ENCODE measurements at regions not wholly inside any gene's neighbourhood (a gene's known extent, or its start where the extent isn't known, plus 50 kb on each side); places are given as distances from the start of the nearest gene placed in this dataset.
A peak's percentile ranks its signal among the peaks of the same experiment; 100 is the strongest.

DNA sequence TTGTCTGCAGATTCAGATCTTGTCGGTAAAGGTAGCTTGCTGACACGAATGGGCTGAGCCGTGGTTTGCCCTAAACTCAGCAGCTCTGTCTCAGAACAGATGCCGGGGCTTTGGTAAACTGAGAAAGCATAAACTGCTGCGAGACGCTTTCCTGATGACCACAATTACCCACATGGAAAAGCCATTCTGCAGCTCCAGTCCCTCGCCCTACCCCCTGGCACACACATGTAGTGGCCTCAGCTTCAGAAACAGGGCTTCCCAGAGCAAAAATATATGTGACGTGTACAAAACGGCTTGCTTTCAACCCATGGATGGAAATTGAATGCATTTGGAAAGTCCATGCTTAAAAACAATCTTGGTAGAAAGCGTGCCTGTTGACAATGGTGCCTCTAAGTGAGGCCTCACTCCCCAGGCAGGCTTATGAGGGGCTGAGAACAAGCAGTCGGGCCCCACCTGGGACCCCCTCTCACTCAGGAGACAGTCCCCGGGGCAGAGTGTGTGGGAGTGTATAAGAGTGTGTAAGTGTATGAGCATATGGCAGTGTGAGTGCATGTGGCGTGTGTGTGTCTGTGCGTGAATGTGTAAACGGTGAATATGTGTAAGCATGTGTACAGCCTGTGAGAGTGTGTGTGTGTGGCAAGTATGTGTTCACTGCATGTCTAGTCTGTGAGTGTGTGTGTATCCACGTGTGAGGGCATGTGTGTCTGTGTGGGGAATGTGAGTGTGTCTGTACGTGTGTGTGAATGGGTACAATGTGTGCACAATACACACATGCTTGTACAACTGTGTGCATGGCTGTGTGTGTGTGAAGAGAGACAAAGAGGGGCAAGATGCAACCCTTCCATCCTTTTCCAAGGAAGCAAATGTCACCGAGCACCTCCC, 88.2 kb upstream of the SMIM23 start:
- Mint-ChIP-seq H3K4me3 (no peak overlapping the region), H3K27ac (no peak overlapping the region), H3K4me1 (no peaks in the 10 kb centered on the region), H3K27me3 (peaks cover 6% of the 10 kb centered on the region), H3K9me3 (no peaks in the 10 kb centered on the region), H3K36me3 (no peaks in the 10 kb centered on the region)
- ATAC-seq: no peak

DNA sequence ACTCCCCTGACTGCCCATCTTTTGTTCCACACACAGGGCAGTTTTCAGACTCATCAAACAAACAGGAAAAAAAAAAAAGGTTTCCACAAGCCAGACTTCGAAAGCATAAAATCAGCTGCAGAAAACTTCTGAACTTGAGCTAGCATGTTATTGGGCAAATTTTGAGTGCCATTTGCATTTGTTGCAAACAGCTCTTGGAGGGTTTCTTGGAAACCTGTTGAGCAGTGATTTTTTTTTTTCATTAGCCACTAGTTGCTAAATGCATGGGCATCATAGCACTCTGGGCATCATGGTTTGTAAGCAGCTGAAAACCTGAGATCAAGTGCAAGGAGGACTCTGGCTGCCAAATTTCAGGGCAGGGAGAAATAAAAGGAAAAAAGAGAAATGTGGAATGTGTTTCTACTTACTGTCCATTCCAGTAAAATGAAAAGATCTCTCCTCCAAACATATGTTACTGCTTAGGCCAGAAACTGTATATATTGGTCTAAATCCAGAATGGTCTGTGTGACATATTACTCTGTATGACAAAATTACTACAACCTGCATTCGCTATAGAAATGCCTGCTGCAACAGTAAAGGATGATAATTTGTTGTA, 85.2 kb upstream of the SMIM23 start:
- no peaks in the 10 kb centered on the region for H3K9me3 Mint-ChIP-seq
- no peak overlapping the region for H3K4me3 Mint-ChIP-seq
- H3K27ac Mint-ChIP-seq: no peak overlapping the region
- no peaks in the 10 kb centered on the region for H3K36me3 Mint-ChIP-seq
- no peak for ATAC-seq
- H3K27me3 Mint-ChIP-seq: peaks cover 18% of the 10 kb centered on the region
- no peaks in the 10 kb centered on the region for H3K4me1 Mint-ChIP-seq

DNA sequence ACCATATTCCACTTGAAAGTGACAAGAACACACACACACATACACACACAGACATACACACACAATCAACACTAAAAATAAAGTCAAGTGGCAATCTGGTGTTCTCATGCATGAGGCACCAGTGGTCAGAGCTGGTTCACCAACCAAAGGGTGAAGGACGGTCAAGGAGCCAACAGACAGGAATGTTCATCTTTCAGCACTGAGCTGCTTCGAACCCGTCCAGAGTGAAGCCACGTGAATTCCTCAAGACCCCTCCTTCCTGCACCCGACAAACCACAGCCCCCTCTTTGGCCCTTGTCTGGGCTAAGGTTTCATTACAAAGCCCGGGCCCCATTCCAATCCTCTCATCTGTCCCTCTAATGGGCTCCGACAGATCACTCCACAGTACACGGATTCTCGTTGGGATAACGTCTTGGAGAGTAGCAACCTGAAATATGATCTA, 84.5 kb upstream of the SMIM23 start:
- no peak for ATAC-seq

DNA sequence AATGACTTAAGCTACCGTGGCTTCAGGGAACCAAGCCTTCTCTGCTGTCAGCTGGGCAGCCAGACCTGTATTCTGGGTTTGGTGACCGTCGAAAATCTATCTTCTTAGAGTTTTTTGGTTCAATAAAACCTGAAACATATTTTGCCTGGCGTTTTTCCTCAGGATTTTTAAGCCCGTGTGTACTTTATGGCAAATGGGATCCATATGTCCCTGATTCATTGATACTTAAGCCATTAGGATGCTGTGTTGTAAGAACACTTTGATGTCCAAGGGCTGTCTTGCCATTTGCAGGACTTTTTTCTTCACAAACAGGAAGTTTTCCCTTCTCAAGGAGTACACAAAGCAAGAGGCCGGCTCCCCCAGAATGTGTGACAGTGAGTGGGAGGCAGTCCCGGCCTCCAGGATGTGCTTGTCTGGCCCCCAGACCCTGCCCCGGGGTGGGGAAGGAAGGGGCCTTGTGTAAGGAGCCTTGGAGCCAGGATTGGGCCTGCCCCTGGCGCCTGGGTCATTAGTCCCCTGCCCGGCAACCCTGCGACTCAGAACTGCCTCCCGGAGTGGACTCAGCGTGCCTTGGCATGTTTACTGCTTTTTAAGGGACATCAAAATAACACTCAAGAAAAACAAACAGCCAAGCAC, 83.4 kb upstream of the SMIM23 start:
- ATAC-seq: no peak
- H3K4me3 Mint-ChIP-seq: no peak overlapping the region
- no peaks in the 10 kb centered on the region for H3K36me3 Mint-ChIP-seq
- no peaks in the 10 kb centered on the region for H3K4me1 Mint-ChIP-seq
- H3K27me3 Mint-ChIP-seq: peaks cover 22% of the 10 kb centered on the region
- H3K9me3 Mint-ChIP-seq: no peaks in the 10 kb centered on the region
- no peak overlapping the region for H3K27ac Mint-ChIP-seq

More for the DNA sequence above, 84.5 kb upstream of the SMIM23 start:
- H3K4me3 Mint-ChIP-seq: no peak overlapping the region
- H3K27me3 Mint-ChIP-seq: peaks cover 22% of the 10 kb centered on the region
- H3K4me1 Mint-ChIP-seq: no peaks in the 10 kb centered on the region
- H3K36me3 Mint-ChIP-seq: no peaks in the 10 kb centered on the region
- no peak overlapping the region for H3K27ac Mint-ChIP-seq
- no peaks in the 10 kb centered on the region for H3K9me3 Mint-ChIP-seq

DNA sequence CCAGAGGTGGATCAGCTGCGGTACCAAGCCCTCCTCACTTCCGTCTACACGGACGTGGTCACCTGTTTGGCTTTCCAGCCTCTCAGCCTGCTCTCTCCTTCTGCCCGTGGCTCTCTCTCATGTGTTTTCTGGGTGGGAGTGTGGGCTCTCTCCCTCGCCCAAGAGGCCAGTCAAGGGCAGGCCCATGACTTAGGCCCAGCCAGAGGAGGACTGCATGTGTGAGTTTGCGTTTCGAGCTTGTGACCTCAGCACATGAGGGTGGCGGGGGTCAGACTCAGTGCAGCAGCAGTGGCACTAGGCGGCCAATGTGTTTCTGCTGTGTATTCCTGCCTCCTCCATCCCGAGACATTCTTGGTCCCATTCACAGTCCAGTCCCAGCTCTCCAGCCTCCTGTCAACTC, 82.5 kb upstream of the SMIM23 start:
- Mint-ChIP-seq H3K9me3 (no peaks in the 10 kb centered on the region), H3K27me3 (peaks cover 22% of the 10 kb centered on the region), H3K4me1 (no peaks in the 10 kb centered on the region), H3K4me3 (no peak overlapping the region), H3K27ac (no peak overlapping the region), H3K36me3 (no peaks in the 10 kb centered on the region)
- no peak for ATAC-seq

DNA sequence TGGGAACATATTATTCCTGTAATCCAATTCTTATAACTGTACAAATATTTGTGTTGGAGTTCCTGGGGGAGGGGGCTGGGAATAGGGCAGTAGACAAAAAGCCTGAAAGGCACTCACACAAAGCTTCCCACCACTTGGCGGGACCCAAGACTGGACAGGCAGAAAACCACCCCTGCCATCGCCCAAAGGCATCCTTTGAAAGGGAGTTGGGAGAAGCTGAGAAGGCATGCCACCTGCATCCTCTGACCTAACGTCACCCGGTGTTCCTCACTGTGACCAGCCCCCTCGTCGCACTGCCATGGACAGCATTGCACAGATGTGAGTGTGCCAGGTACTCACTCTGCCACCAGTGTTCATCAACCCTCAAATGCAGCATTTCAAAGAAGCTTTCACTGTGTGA, 80.6 kb upstream of the SMIM23 start:
- Mint-ChIP-seq H3K4me1 (no peaks in the 10 kb centered on the region), H3K36me3 (no peaks in the 10 kb centered on the region), H3K27me3 (peaks cover 22% of the 10 kb centered on the region), H3K9me3 (no peaks in the 10 kb centered on the region), H3K27ac (no peak overlapping the region), H3K4me3 (no peak overlapping the region)
- ATAC-seq: peak; percentile 21

DNA sequence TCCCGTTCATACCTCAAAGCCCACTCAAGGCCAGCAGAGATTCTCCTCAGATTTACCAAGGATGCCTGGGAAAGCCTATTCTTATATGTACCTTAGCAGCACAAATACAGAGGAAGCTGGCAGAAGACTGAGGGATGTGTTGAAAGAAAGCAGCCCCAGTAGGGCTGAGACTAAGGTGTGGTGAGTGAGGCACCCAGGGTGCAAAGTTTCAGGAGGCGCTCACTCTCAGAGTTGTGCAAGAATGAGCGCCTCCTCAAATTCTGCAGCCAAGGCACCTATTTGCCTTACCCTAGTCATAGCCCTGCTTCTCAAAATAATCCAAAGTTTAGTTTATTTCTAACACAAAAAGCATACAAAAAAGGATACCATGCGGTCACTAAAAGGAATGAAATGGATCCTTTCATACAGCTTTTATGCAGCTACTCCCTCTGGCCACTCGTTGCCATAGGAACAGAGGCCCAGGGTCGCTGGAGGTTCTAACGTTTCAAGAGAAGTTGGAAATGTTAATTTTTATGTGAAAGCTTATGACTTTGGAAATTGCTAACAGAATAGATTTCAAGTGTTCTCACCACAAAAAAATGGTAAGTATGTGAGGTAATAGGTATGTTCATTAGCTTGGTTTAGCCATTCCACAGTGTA, 79.7 kb upstream of the SMIM23 start:
- Mint-ChIP-seq H3K27ac (no peak overlapping the region), H3K4me3 (no peak overlapping the region), H3K9me3 (no peaks in the 10 kb centered on the region), H3K4me1 (no peaks in the 10 kb centered on the region), H3K27me3 (peaks cover 22% of the 10 kb centered on the region), H3K36me3 (no peaks in the 10 kb centered on the region)
- ATAC-seq: no peak

DNA sequence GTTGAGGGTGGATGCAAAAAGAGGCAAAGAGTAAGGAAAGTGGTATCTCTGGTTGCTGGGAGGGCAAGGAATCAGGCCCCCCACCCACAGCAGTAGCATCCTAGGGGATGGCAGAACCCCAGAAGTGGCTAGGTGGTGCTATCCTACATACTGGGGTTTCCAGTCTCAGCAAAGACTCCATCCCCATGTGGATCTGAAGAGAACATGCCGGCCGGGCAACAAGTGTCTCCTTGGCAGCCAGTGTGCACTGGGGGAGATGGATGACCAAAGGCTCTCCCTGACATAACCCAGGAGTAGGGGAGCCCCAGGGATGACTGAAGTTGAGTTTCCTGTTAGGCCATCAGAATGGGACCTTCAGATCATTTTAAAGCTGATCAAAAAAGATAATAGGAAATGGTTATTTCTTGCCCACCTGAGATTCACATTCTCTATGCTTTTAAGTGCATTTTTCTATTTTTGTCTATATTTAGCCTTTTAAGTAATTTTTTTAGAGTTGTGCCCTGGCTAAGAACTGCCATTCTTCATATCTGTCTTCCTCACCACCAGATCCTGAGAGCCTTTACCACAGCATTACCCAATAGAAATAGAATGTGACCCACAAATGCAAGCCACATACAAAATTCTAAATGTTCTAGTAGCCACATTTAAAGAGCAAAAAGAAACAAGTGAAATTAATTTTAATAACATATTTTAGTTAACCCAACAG, 78.7 kb upstream of the SMIM23 start:
- no peaks in the 10 kb centered on the region for H3K9me3 Mint-ChIP-seq
- H3K27me3 Mint-ChIP-seq: peaks cover 22% of the 10 kb centered on the region
- no peaks in the 10 kb centered on the region for H3K36me3 Mint-ChIP-seq
- no peak overlapping the region for H3K27ac Mint-ChIP-seq
- H3K4me3 Mint-ChIP-seq: no peak overlapping the region
- no peaks in the 10 kb centered on the region for H3K4me1 Mint-ChIP-seq
- no peak for ATAC-seq

DNA sequence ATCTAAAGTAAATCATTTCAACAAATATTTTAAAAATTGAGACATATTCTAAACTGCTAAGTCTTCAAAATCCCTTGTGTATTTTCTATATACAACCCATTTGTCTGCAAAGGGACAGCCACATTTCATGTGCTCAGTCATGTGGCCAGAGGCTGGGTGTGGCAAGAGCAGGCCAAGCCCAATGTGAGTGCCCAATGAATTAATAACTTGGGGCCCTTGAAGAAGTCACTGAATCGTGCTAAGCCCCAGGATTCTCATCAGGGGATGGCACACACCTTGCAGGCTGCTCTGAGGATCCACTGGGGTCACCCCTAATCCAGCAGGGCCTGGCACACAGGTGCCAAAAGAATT, 78.2 kb upstream of the SMIM23 start:
- ATAC-seq: no peak
- Mint-ChIP-seq H3K36me3 (no peaks in the 10 kb centered on the region), H3K27ac (no peak overlapping the region), H3K4me3 (no peak overlapping the region), H3K27me3 (peaks cover 22% of the 10 kb centered on the region), H3K9me3 (no peaks in the 10 kb centered on the region), H3K4me1 (no peaks in the 10 kb centered on the region)

DNA sequence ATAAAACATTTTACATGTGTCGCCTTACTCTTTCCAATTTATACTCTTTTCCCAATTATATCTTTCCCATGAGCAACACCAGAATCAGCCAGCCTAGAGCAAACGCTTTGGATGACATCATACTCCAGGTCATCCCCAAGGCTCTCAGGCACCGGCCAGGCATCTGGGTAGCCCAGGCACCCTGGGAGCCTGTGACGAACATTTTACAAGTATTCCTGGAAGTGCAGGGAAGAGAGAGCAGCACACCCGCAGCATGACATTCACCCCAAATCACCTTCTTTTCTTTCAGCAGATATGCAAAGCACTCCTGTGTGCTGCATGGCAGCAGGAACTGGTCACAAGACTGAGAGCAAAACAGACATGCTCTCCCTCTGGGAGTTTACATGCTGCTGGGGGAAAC, 75.7 kb upstream of the SMIM23 start:
- H3K36me3 Mint-ChIP-seq: no peaks in the 10 kb centered on the region
- no peak overlapping the region for H3K27ac Mint-ChIP-seq
- peaks cover 11% of the 10 kb centered on the region for H3K27me3 Mint-ChIP-seq
- H3K9me3 Mint-ChIP-seq: no peaks in the 10 kb centered on the region
- ATAC-seq: no peak
- no peak overlapping the region for H3K4me3 Mint-ChIP-seq
- no peaks in the 10 kb centered on the region for H3K4me1 Mint-ChIP-seq

DNA sequence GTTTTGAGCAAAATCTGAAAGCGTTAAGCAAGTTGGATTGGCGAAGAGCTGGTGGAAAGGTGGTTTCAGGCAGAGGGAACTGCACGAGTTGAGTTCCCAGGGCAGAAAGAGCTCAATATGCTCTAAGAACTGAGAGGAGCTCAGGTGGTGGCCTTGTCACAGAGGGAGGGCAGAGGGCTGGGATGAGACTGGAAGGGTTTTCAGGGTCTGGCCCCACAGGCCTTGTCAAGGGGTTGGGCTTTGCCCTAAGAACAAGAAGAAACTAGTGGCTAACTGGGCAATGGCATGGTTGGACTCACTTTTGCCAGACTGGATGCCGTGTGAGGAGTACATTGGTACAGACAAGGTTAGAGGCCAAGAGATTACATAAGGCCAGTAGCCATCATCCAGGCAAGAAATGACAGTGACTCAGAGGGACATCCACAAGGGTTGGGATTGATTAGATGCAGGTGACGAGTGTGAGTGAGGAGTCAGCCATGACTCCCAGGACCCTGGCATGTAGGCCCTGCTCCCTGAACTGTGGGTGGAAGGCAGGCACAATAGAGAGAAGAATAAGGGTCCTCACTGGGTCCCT, 75.1 kb upstream of the SMIM23 start:
- Mint-ChIP-seq H3K4me3 (no peak overlapping the region), H3K36me3 (no peaks in the 10 kb centered on the region), H3K9me3 (no peaks in the 10 kb centered on the region), H3K27me3 (peaks cover 5% of the 10 kb centered on the region), H3K4me1 (no peaks in the 10 kb centered on the region), H3K27ac (no peak overlapping the region)
- ATAC-seq: no peak

DNA sequence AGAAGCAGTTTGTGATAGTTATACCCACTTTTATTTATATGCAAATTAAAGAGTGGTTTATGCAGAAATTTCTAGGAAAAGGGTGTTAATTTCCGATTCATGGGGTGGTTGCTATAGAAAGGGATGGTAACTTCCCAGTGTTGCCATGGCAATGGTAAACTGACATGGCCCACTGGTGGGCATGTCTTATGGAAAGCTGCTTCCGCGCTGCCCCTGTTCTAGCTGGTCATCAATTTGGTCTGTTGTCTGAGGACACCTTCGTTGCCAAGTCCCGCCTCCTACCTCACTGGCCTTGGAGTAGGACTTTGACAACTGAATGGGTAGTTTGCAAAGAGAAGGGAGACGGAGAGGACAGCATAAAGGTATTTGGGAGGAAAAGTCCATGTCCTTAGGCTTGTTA, 74.0 kb upstream of the SMIM23 start:
- Mint-ChIP-seq H3K4me1 (no peaks in the 10 kb centered on the region), H3K36me3 (no peaks in the 10 kb centered on the region), H3K27me3 (no peaks in the 10 kb centered on the region), H3K9me3 (no peaks in the 10 kb centered on the region), H3K27ac (no peak overlapping the region), H3K4me3 (no peak overlapping the region)
- no peak for ATAC-seq

DNA sequence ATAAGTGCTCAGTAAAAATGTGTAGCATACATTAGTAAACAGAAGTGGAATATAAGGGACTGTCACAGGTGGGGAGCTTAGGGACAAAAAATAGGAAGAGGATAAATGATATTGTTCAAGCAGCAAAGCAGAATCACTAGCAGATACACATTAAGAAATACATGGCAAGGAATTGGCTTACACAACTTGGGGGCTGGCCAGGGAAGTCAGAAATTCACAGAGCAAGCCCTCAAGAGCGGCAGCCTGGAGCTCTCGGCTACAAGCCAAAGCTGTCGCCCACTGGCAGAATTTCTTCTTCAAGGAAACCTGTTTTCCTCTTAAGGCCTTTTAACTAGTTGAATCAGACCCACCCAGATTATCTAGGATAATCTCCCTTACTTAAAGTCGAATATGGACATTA, 73.0 kb upstream of the SMIM23 start:
- no peaks in the 10 kb centered on the region for H3K4me1 Mint-ChIP-seq
- no peaks in the 10 kb centered on the region for H3K27me3 Mint-ChIP-seq
- H3K36me3 Mint-ChIP-seq: no peaks in the 10 kb centered on the region
- no peak overlapping the region for H3K4me3 Mint-ChIP-seq
- no peaks in the 10 kb centered on the region for H3K9me3 Mint-ChIP-seq
- ATAC-seq: no peak
- no peak overlapping the region for H3K27ac Mint-ChIP-seq

DNA sequence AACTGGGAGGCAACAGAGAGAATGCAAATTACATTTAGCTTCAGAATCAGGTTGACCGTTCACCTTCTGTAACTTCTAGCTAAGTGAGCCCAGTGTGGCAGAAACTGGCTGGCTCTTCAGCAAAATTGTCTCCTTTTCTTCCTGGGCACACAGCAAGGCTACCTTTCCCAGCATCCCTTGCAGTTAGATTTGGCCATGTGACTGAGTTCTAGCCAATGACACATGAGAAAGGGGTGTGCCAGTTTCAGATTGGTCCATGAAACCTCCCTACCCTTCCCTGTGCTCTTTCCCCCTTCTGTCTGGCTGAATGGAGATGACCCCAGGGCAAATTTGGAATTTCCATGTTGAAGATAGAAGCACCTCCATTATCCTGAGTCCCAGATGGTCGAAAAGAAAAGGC, 72.5 kb upstream of the SMIM23 start:
- Mint-ChIP-seq H3K4me1 (no peaks in the 10 kb centered on the region), H3K4me3 (no peak overlapping the region), H3K9me3 (no peaks in the 10 kb centered on the region), H3K36me3 (no peaks in the 10 kb centered on the region), H3K27ac (no peak overlapping the region), H3K27me3 (peaks cover 1% of the 10 kb centered on the region)
- ATAC-seq: no peak

DNA sequence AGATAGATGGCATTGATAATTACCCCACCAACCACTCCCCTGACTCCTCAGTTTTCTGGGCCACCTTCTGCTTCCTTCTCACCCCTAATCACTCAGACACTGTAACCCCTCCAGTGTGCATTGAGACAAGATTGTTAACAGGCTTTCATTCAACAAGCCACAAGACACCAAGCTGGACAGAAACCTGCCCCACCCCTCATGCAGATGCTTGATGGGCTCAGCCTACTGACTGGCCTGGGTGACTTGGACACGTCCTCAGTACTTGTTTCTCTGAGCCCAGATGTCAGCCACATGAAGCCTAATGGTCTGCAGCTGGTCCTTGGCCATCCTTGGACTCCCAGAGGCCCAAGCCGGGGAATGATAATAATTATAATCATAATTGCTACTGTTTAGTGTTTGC, 71.4 kb upstream of the SMIM23 start:
- no peak for ATAC-seq
- H3K27ac Mint-ChIP-seq: no peak overlapping the region
- H3K4me1 Mint-ChIP-seq: no peaks in the 10 kb centered on the region
- peaks cover 13% of the 10 kb centered on the region for H3K27me3 Mint-ChIP-seq
- H3K4me3 Mint-ChIP-seq: no peak overlapping the region
- no peaks in the 10 kb centered on the region for H3K36me3 Mint-ChIP-seq
- no peaks in the 10 kb centered on the region for H3K9me3 Mint-ChIP-seq
